ENCODE measurements at regions not wholly inside any gene's neighbourhood (a gene's known extent, or its start where the extent isn't known, plus 50 kb on each side); places are given as distances from the start of the nearest gene placed in this dataset.

DNA sequence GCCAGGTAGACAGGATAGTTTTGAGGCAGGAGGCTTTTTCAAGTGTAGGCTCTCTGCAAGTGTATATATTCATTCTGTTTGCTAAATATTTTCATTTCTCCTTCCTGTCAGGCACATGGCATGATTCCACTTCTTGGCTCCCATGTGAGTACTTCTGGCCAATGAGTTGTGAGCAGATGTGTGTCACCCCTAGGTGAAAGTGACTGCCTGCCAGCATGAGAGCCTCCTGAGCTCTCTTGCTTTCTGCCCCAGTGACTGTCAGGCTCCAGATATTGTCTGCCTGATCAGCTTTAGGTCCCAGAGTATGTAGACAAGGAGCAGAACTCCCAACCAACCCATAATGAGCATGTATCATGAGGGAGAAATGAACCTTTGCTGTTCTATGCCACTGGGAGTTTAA, 257.6 kb upstream of the NPY start:
- TF ChIP-seq, protein P1, sequence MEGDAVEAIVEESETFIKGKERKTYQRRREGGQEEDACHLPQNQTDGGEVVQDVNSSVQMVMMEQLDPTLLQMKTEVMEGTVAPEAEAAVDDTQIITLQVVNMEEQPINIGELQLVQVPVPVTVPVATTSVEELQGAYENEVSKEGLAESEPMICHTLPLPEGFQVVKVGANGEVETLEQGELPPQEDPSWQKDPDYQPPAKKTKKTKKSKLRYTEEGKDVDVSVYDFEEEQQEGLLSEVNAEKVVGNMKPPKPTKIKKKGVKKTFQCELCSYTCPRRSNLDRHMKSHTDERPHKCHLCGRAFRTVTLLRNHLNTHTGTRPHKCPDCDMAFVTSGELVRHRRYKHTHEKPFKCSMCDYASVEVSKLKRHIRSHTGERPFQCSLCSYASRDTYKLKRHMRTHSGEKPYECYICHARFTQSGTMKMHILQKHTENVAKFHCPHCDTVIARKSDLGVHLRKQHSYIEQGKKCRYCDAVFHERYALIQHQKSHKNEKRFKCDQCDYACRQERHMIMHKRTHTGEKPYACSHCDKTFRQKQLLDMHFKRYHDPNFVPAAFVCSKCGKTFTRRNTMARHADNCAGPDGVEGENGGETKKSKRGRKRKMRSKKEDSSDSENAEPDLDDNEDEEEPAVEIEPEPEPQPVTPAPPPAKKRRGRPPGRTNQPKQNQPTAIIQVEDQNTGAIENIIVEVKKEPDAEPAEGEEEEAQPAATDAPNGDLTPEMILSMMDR (IDR thresholded peaks at IDR 0.05), result no peak
- TF ChIP-seq POLR2A (IDR thresholded peaks at IDR 0.05), result no peak
